ENCODE measurements at regions not wholly inside any gene's neighbourhood (a gene's known extent, or its start where the extent isn't known, plus 50 kb on each side); places are given as distances from the start of the nearest gene placed in this dataset.

DNA sequence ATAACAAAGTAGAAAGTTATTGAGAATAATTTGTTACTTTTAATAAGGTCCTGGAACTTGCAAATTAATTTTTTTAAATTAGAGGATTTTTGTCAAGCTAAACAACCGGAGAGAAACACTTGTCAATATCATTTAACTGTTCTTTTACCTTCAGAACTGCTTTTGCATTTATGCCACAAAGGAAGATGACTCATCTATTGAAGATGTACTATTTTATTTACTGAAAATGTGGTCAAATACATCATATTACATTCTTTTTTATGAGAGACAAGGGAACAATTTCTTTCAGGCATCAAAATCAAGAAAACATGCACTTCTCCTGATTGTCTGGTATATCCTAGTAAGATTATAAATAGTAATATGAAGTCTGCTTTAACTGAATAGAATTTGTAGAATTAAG is 558.2 kb upstream of the PRMT6 start:
- no peak for ATAC-seq
- intact Hi-C loops (cut with DNase I) = no loop called here
- no peaks in the 10 kb centered on the region for H3K27me3 ChIP-seq (ENCODE audit: control insufficient read depth, insufficient read depth)
- 86% methylated on average over 1 of the region's 1 CpG for WGBS
- no peaks in the 10 kb centered on the region for H3K4me1 ChIP-seq (ENCODE audit: control insufficient read depth, insufficient read depth, low read length)
- no peak overlapping the region for H3K27ac ChIP-seq (ENCODE audit: low read length)
- no peak overlapping the region for H3K4me3 ChIP-seq (ENCODE audit: low read length)
- no peak for DNase-seq
- H3K9me3 ChIP-seq (ENCODE audit: control insufficient read depth, low read length) = no peaks in the 10 kb centered on the region

DNA sequence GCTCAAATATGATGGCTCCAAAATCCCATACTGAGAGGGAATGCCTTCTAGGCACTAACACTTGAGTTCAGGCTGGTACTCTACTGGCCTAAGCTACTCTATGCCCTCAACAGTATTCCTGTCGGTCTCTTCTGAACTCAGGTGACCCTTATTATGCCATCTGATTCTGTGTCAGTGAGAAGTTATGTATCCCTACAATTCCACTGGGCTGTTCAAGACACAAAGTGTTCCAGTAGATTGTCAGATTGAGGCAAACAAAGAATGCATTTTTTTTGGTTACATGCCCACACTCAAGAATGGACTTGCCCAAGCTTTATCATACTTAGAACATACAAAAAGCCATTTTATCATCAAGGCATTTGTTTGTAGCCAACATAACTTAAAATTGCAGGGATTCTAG is 553.8 kb upstream of the PRMT6 start:
- no peak for ATAC-seq
- 84% methylated on average over 1 of the region's 1 CpG for WGBS

DNA sequence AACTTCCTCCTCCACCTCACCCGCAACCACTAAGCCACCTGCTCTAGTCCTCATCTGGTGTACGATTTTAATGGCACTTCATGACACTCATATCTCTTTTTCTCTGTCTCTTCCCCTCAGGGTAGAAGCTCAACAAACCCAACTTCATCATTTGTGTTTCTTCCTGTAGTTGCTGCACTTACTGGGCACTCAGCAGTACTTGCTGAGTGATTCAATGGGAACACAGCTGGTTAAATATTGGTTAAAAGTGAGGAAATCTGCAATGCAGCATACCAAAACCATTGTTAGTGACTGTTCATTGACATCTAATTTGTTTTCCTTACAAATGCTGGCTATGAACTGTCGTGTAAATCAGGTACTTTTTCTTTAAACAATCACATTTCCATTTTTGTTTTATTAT is 541.1 kb upstream of the PRMT6 start:
- no peak for ATAC-seq
- Histone ChIP-seq H3K4me1 (ENCODE audit: control insufficient read depth, insufficient read depth, low read length) (no peaks in the 10 kb centered on the region), H3K4me3 (ENCODE audit: low read length) (no peak overlapping the region), H3K9me3 (ENCODE audit: control insufficient read depth, low read length) (no peaks in the 10 kb centered on the region), H3K27me3 (ENCODE audit: control insufficient read depth, insufficient read depth) (no peaks in the 10 kb centered on the region), H3K27ac (ENCODE audit: low read length) (no peak overlapping the region)
- intact Hi-C loops (cut with DNase I) = no loop called here
- 56% methylated on average over 3 of the region's 3 CpGs for WGBS
- no peak for DNase-seq

More for the DNA sequence above, 553.8 kb upstream of the PRMT6 start:
- Histone ChIP-seq H3K9me3 (ENCODE audit: control insufficient read depth, low read length) (no peaks in the 10 kb centered on the region), H3K27ac (ENCODE audit: low read length) (no peak overlapping the region), H3K27me3 (ENCODE audit: control insufficient read depth, insufficient read depth) (no peaks in the 10 kb centered on the region), H3K4me1 (ENCODE audit: control insufficient read depth, insufficient read depth, low read length) (no peaks in the 10 kb centered on the region), H3K4me3 (ENCODE audit: low read length) (no peak overlapping the region)
- intact Hi-C loops (cut with DNase I) = no loop called here
- no peak for DNase-seq

DNA sequence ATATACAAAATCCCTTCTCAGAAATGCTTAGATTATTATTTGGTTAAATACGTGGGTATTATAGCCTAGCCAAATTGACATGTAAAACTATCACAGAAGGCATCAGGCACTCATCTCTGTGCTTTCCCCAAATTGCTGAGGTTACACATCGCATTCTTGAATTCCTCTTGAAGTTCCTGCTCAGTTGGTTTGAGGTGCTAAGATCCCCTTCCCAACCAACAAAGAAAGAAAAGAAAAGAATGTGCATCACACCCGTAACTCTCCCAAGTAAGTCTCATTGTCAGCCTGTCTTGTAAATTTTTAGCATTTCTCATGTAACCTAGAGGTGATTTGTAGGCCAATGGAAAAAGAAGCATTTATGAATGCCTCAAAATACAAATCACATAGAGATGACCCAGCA is 539.2 kb upstream of the PRMT6 start:
- no peak overlapping the region for H3K4me3 ChIP-seq (ENCODE audit: low read length)
- intact Hi-C loops (cut with DNase I) = no loop called here
- H3K27me3 ChIP-seq (ENCODE audit: control insufficient read depth, insufficient read depth) = no peaks in the 10 kb centered on the region
- DNase-seq (no peak), ATAC-seq (no peak)
- H3K9me3 ChIP-seq (ENCODE audit: control insufficient read depth, low read length) = no peaks in the 10 kb centered on the region
- WGBS = 82% methylated on average over 3 of the region's 3 CpGs
- no peak overlapping the region for H3K27ac ChIP-seq (ENCODE audit: low read length)
- no peaks in the 10 kb centered on the region for H3K4me1 ChIP-seq (ENCODE audit: control insufficient read depth, insufficient read depth, low read length)

DNA sequence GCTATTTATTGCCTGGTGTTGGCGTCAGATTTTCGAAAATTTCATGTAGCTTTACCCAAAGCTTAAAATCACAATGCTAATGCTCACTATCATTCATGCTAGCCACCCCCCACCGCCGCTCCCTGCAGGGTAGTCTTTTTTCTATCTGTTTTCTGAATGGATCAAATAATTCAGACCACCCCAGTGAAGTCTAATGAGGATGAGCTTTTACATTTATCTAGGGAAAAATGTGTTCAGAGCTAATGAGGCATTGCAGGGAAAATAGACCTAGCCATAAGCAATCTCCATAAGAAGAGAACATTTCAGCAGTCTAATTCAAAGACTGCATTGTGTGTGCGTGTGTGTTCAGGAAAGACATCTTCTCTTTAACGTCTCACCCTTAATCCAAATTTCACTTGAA is 533.0 kb upstream of the PRMT6 start:
- 51% methylated on average over 6 of the region's 6 CpGs for WGBS
- intact Hi-C loops (cut with DNase I) = no loop called here

DNA sequence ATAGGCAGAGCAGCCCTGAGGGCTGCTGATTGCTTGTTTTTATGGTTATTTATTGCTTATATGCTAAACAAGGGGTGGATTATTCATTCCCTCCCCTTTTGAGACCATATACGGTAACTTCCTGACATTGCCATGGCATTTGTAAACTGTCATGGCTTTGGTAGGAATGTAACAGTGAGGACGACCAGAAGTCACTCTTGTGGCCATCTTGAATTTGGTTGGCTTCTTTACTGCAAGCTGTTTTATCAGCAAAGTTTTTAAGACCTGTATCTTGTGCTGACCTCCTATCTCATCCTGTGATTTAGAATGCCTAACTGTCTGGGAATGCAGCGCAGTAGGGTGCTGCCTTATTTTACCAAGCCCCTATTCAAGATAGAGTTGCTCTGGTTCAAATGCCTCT is 531.8 kb upstream of the PRMT6 start:
- Histone ChIP-seq H3K27me3 (ENCODE audit: control insufficient read depth, insufficient read depth) (no peaks in the 10 kb centered on the region), H3K4me1 (ENCODE audit: control insufficient read depth, insufficient read depth, low read length) (no peaks in the 10 kb centered on the region), H3K9me3 (ENCODE audit: control insufficient read depth, low read length) (no peaks in the 10 kb centered on the region), H3K27ac (ENCODE audit: low read length) (no peak overlapping the region), H3K4me3 (ENCODE audit: low read length) (no peak overlapping the region)
- 72% methylated on average over 3 of the region's 3 CpGs for WGBS
- no peak for DNase-seq
- intact Hi-C loops (cut with DNase I) = no loop called here
- ATAC-seq = no peak

More for the DNA sequence above, 533.0 kb upstream of the PRMT6 start:
- no peak overlapping the region for H3K27ac ChIP-seq (ENCODE audit: low read length)
- H3K27me3 ChIP-seq (ENCODE audit: control insufficient read depth, insufficient read depth) = no peaks in the 10 kb centered on the region
- no peaks in the 10 kb centered on the region for H3K4me1 ChIP-seq (ENCODE audit: control insufficient read depth, insufficient read depth, low read length)
- H3K9me3 ChIP-seq (ENCODE audit: control insufficient read depth, low read length) = no peaks in the 10 kb centered on the region
- peak in 1 of 3 donors; percentile 21 for DNase-seq
- H3K4me3 ChIP-seq (ENCODE audit: low read length) = no peak overlapping the region
- ATAC-seq = no peak

DNA sequence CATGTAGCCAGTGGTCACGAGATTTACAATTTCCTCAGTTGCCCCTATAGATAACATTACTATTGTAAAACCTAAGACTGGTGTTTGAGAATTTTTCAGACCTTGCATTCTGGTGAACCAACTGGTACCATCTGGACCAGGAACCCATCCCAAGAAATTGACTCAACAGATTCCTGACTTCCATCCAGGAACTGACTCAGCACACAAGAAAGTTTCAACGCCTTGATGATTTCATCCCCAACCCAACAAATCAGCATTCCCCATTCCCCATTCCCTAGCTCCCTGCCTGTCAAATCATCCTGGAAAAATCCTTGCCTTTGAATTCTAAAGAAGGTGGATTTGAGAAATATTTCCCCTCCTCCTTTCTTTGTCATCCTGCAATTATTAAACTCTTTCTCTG is 529.8 kb upstream of the PRMT6 start:
- WGBS = 56% methylated on average over 2 of the region's 2 CpGs
- DNase-seq = no peak
- no peaks in the 10 kb centered on the region for H3K27me3 ChIP-seq (ENCODE audit: control insufficient read depth, insufficient read depth)
- no peak overlapping the region for H3K27ac ChIP-seq (ENCODE audit: low read length)
- no peak for ATAC-seq
- no peaks in the 10 kb centered on the region for H3K4me1 ChIP-seq (ENCODE audit: control insufficient read depth, insufficient read depth, low read length)
- no peaks in the 10 kb centered on the region for H3K9me3 ChIP-seq (ENCODE audit: control insufficient read depth, low read length)
- intact Hi-C loops (cut with DNase I) = no loop called here
- H3K4me3 ChIP-seq (ENCODE audit: low read length) = no peak overlapping the region

DNA sequence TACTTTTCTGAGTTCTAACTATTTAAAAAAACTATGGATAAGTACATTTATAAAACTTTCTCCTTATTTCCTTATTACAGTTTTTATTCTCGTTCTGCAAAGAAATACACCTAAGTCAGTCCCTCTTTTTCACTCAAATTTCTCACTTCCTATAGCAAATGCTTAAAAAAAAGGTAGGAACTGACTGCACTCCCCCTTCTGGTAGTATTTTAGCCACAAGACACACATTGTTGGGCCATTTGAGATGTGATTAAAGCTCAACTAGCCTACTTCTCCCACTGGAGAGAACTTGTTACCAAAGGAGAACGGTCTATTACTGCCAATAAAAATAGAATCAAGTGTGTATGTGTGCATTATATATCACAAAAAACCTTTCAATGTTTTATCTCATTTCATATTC is 521.9 kb upstream of the PRMT6 start:
- Histone ChIP-seq H3K9me3 (ENCODE audit: control insufficient read depth, low read length) (no peaks in the 10 kb centered on the region), H3K4me1 (ENCODE audit: control insufficient read depth, insufficient read depth, low read length) (no peaks in the 10 kb centered on the region), H3K4me3 (ENCODE audit: low read length) (no peak overlapping the region), H3K27me3 (ENCODE audit: control insufficient read depth, insufficient read depth) (no peaks in the 10 kb centered on the region), H3K27ac (ENCODE audit: low read length) (no peak overlapping the region)
- no peak for DNase-seq
- 48% methylated on average over 2 of the region's 2 CpGs for WGBS
- intact Hi-C loops (cut with DNase I) = no loop called here
- no peak for ATAC-seq

DNA sequence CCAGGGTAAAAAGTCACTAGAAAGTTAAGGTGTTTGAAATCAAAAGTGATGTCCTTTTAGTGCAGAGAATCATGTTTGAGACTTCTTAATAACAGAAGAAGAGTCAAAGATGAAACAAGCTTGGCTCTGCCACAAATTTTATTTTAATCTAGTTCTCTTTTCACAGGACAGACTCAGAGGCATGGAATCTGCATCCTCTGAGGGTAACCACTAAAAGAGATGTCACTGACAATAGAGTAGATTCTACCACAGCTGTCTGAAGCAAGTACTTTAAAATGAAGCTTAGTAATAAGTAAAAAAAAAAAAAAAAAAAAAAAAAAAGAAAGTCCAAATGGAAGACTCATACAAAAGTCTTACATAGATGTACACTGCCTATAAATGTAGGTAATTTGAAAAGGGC is 519.7 kb upstream of the PRMT6 start:
- Histone ChIP-seq H3K4me3 (ENCODE audit: low read length) (no peak overlapping the region), H3K4me1 (ENCODE audit: control insufficient read depth, insufficient read depth, low read length) (no peaks in the 10 kb centered on the region), H3K27me3 (ENCODE audit: control insufficient read depth, insufficient read depth) (no peaks in the 10 kb centered on the region), H3K27ac (ENCODE audit: low read length) (no peak overlapping the region), H3K9me3 (ENCODE audit: control insufficient read depth, low read length) (no peaks in the 10 kb centered on the region)
- ATAC-seq (no peak), DNase-seq (no peak)
- intact Hi-C loops (cut with DNase I) = no loop called here

DNA sequence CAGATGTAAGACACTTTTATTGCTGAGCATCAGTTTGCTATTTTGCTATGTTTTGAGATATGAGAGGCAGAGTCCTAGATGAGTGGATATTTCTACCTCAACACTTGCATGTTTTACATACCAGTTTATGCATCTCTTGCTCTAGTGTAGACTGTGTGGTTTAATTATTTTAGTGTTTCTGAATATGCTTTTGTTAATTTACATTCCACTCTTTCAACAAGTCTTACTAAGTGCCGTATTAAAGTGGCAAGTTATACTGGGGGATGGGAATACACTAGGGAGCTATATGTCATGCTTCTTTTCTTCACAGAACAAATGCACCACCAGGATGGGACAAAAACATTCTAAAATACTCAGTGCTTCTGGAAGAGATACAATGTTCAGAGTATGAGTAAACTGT is 507.7 kb upstream of the PRMT6 start:
- H3K27me3 ChIP-seq (ENCODE audit: control insufficient read depth, insufficient read depth) = no peaks in the 10 kb centered on the region
- no peak overlapping the region for H3K27ac ChIP-seq (ENCODE audit: low read length)
- DNase-seq (no peak), ATAC-seq (no peak)
- no peaks in the 10 kb centered on the region for H3K4me1 ChIP-seq (ENCODE audit: control insufficient read depth, insufficient read depth, low read length)
- 49% methylated on average over 1 of the region's 1 CpG for WGBS
- intact Hi-C loops (cut with DNase I) = no loop called here
- H3K4me3 ChIP-seq (ENCODE audit: low read length) = no peak overlapping the region
- H3K9me3 ChIP-seq (ENCODE audit: control insufficient read depth, low read length) = no peaks in the 10 kb centered on the region

DNA sequence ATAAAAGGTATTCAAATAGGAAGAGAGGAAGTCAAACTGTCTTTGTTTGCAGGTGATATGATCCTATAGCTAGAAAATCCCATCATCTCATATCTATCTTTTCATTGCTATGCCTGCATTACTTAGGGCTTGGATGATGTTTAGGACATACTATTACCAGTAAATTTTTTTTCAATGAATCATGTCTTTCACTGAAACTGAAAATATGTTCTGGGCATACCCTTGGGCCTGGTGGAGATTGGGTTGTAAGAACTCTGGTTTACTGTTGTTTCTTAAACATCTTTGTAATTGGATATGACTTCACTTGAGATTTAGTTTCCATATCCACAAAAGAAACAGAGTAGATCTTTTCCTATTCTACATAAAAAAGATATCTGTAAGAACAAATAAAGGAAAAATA is 502.2 kb upstream of the PRMT6 start:
- H3K4me3 ChIP-seq (ENCODE audit: low read length) = no peak overlapping the region
- ATAC-seq (no peak), DNase-seq (no peak)
- H3K27me3 ChIP-seq (ENCODE audit: control insufficient read depth, insufficient read depth) = no peaks in the 10 kb centered on the region
- no peaks in the 10 kb centered on the region for H3K4me1 ChIP-seq (ENCODE audit: control insufficient read depth, insufficient read depth, low read length)
- intact Hi-C loops (cut with DNase I) = no loop called here
- H3K9me3 ChIP-seq (ENCODE audit: control insufficient read depth, low read length) = no peaks in the 10 kb centered on the region
- no peak overlapping the region for H3K27ac ChIP-seq (ENCODE audit: low read length)

DNA sequence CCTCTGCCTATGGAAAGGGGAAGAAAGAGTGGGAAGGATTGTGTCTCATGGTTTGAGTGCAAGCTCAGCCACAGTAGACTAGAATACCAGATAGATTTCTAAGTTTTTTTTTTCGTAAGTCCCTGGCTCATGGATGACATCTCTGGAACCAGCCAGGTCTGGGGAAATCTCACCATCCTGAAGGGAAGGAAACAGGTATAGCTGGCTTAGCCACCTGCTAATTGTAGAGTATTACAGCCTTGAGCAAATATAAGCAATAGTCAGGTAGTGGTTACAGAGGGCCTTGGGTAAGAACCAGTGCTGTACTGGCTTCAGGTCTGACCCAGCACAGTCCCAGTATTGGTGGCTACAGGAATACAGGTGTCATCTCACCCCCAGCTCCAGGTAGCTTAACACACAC is 500.9 kb upstream of the PRMT6 start:
- H3K27ac ChIP-seq (ENCODE audit: low read length) = no peak overlapping the region
- WGBS = 82% methylated on average over 1 of the region's 1 CpG
- H3K4me3 ChIP-seq (ENCODE audit: low read length) = no peak overlapping the region
- ATAC-seq = no peak
- no peaks in the 10 kb centered on the region for H3K4me1 ChIP-seq (ENCODE audit: control insufficient read depth, insufficient read depth, low read length)
- DNase-seq = no peak
- intact Hi-C loops (cut with DNase I) = no loop called here
- H3K27me3 ChIP-seq (ENCODE audit: control insufficient read depth, insufficient read depth) = no peaks in the 10 kb centered on the region
- H3K9me3 ChIP-seq (ENCODE audit: control insufficient read depth, low read length) = no peaks in the 10 kb centered on the region
